ENCODE measurements at regions not wholly inside any gene's neighbourhood (a gene's known extent, or its start where the extent isn't known, plus 50 kb on each side); places are given as distances from the start of the nearest gene placed in this dataset.

GRCh38 chr3:99434190-99434589 is 204.2 kb upstream of the COL8A1 start:
- TF ChIP-seq POLR2A (IDR thresholded peaks at IDR 0.05) (no peak), CTCF (IDR thresholded peaks at IDR 0.05) (no peak)

All from uterus (tissue), 2 donors.